ENCODE measurements at regions not wholly inside any gene's neighbourhood (a gene's known extent, or its start where the extent isn't known, plus 50 kb on each side); places are given as distances from the start of the nearest gene placed in this dataset.
"Not testable (repeated sequence)": the region's sequence is repeated elsewhere in the genome, so short reads cannot be mapped to it uniquely, and the experiment has no call there.

- not testable (repeated sequence) for FAIRE-seq
Measured at GRCh38 chr2:87653373-87653772, 94.5 kb upstream of the PLGLB2 start.

GRCh38 chr2:87654136-87654814 is 93.6 kb upstream of the PLGLB2 start:
- not testable (repeated sequence) for FAIRE-seq

- not testable (repeated sequence) for FAIRE-seq
Measured at GRCh38 chr2:87657915-87658314, 90.0 kb upstream of the PLGLB2 start.

- not testable (repeated sequence) for FAIRE-seq
Measured at GRCh38 chr2:87658357-87658756, 89.5 kb upstream of the PLGLB2 start.

GRCh38 chr2:87658976-87659375 is 88.9 kb upstream of the PLGLB2 start:
- FAIRE-seq = not testable (repeated sequence)

- FAIRE-seq = not testable (repeated sequence)
Measured at GRCh38 chr2:87660164-87660563, 87.7 kb upstream of the PLGLB2 start.

- FAIRE-seq = not testable (repeated sequence)
Measured at GRCh38 chr2:87662316-87663290, 85.3 kb upstream of the PLGLB2 start.

GRCh38 chr2:87663347-87663746 is 84.5 kb upstream of the PLGLB2 start:
- not testable (repeated sequence) for FAIRE-seq

GRCh38 chr2:87667027-87667426 is 80.9 kb upstream of the PLGLB2 start:
- not testable (repeated sequence) for FAIRE-seq

GRCh38 chr2:87668361-87668760 is 79.5 kb upstream of the PLGLB2 start:
- not testable (repeated sequence) for FAIRE-seq

GRCh38 chr2:87669633-87670231 is 78.2 kb upstream of the PLGLB2 start:
- not testable (repeated sequence) for FAIRE-seq

GRCh38 chr2:87672404-87672803 is 75.5 kb upstream of the PLGLB2 start:
- FAIRE-seq = not testable (repeated sequence)

- FAIRE-seq = not testable (repeated sequence)
Measured at GRCh38 chr2:87674729-87675128, 73.2 kb upstream of the PLGLB2 start.

GRCh38 chr2:87675487-87675886 is 72.4 kb upstream of the PLGLB2 start:
- not testable (repeated sequence) for FAIRE-seq

GRCh38 chr2:87677421-87677923 is 70.4 kb upstream of the PLGLB2 start:
- not testable (repeated sequence) for FAIRE-seq

- FAIRE-seq = not testable (repeated sequence)
Measured at GRCh38 chr2:87678742-87679173, 69.1 kb upstream of the PLGLB2 start.

GRCh38 chr2:87679950-87680349 is 67.9 kb upstream of the PLGLB2 start:
- not testable (repeated sequence) for FAIRE-seq

GRCh38 chr2:87680691-87681090 is 67.2 kb upstream of the PLGLB2 start:
- FAIRE-seq = not testable (repeated sequence)

GRCh38 chr2:87683451-87683850 is 64.4 kb upstream of the PLGLB2 start:
- FAIRE-seq = not testable (repeated sequence)

GRCh38 chr2:87683961-87684360 is 63.9 kb upstream of the PLGLB2 start:
- not testable (repeated sequence) for FAIRE-seq

- not testable (repeated sequence) for FAIRE-seq
Measured at GRCh38 chr2:87685558-87685957, 62.3 kb upstream of the PLGLB2 start.

- not testable (repeated sequence) for FAIRE-seq
Measured at GRCh38 chr2:87686873-87687549, 60.9 kb upstream of the PLGLB2 start.

All from colon (tissue), 2 donors.